Liver (tissue), 8 donors: ENCODE measurements at regions not wholly inside any gene's neighbourhood (a gene's known extent, or its start where the extent isn't known, plus 50 kb on each side); places are given as distances from the start of the nearest gene placed in this dataset.

Experiments
- DNase-seq: peaks from one replicate; pipeline ENCODE4 v3.0.0-alpha.2; 2017; ENCODE audit warnings: low spot score
- H3K27ac ChIP-seq, 2 donors: one replicate each; pipeline ENCODE4 v1.7.0; 2013; ENCODE audit warnings: inconsistent platforms in 2 of 2, low read length in 2 of 2, control low read depth in 1 of 2, low read depth in 1 of 2, mild to moderate bottlenecking in 1 of 2
- H3K27me3 ChIP-seq, 4 donors: one replicate each; pipeline versions ENCODE4 v1.6.1 to v1.7.0; 2013; ENCODE audit warnings: low read length in 3 of 4, inconsistent platforms in 1 of 4, mild to moderate bottlenecking in 1 of 4, moderate library complexity in 1 of 4; ENCODE audit not compliant: control insufficient read depth in 4 of 4, insufficient read depth in 4 of 4
- H3K36me3 ChIP-seq, 4 donors: one replicate each; pipeline versions ENCODE4 v1.6.1 to v1.7.0; 2013; ENCODE audit warnings: low read length in 3 of 4, mild to moderate bottlenecking in 3 of 4, low read depth in 1 of 4, moderate library complexity in 1 of 4; ENCODE audit not compliant: control insufficient read depth in 4 of 4, insufficient read depth in 3 of 4
- H3K4me1 ChIP-seq, 4 donors: one replicate each; pipeline versions ENCODE4 v1.6.1 to v1.7.0; 2013; ENCODE audit warnings: low read length in 3 of 4, mild to moderate bottlenecking in 3 of 4, moderate library complexity in 1 of 4; ENCODE audit not compliant: control insufficient read depth in 4 of 4, insufficient read depth in 4 of 4
- H3K4me3 ChIP-seq, 3 donors: one replicate each; pipeline versions ENCODE4 v1.6.1 to v1.7.0; 2013; ENCODE audit warnings: low read length in 3 of 3, control low read depth in 1 of 3, low read depth in 1 of 3, mild to moderate bottlenecking in 1 of 3
- H3K9ac ChIP-seq, 2 donors: one replicate each; pipeline ENCODE4 v1.7.0; 2013; ENCODE audit warnings: low read length in 2 of 2, mild to moderate bottlenecking in 2 of 2, moderate library complexity in 2 of 2, control low read depth in 1 of 2, low read depth in 1 of 2
- H3K9me3 ChIP-seq, 4 donors: one replicate each; pipeline versions ENCODE4 v1.6.1 to v1.7.0; 2013; ENCODE audit warnings: low read length in 3 of 4; ENCODE audit not compliant: control insufficient read depth in 4 of 4
- ATF3 ChIP-seq: IDR thresholded peaks from 2 replicates; pipeline ENCODE4 v1.6.1; 2016; ENCODE audit warnings: antibody characterized with exemption
- EGR1 ChIP-seq, 2 donors: IDR thresholded peaks; 2 replicates each; pipeline ENCODE4 v1.6.1; 2016 to 2018; ENCODE audit warnings: antibody characterized with exemption in 2 of 2, low read depth in 2 of 2
- FOXA1 ChIP-seq: IDR thresholded peaks from 2 replicates; pipeline ENCODE4 v1.6.1; 2016; ENCODE audit warnings: antibody characterized with exemption
- FOXA2 ChIP-seq: IDR thresholded peaks from 2 replicates; pipeline ENCODE4 v1.6.1; 2016; ENCODE audit warnings: antibody characterized with exemption
- GABPA ChIP-seq, 2 donors: IDR thresholded peaks in 1 of 2; conservative IDR thresholded peaks in 1 of 2; 2 replicates each; pipeline ENCODE4 v1.6.1; 2016; ENCODE audit warnings: antibody characterized with exemption in 2 of 2, mild to moderate bottlenecking in 1 of 2, moderate library complexity in 1 of 2
- HNF4A ChIP-seq, 2 donors: conservative IDR thresholded peaks; 2 replicates each; pipeline ENCODE4 v1.6.1; 2016; ENCODE audit warnings: antibody characterized with exemption in 2 of 2, mild to moderate bottlenecking in 2 of 2
- HNF4G ChIP-seq: IDR thresholded peaks from 2 replicates; pipeline ENCODE4 v1.6.1; 2016; ENCODE audit warnings: antibody characterized with exemption
- JUND ChIP-seq, 2 donors: IDR thresholded peaks; 2 replicates each; pipeline ENCODE4 v1.6.1; 2016; ENCODE audit warnings: antibody characterized with exemption in 2 of 2
- MAX ChIP-seq: IDR thresholded peaks from 2 replicates; pipeline ENCODE4 v1.6.1; 2016; ENCODE audit warnings: antibody characterized with exemption
- NR2F2 ChIP-seq: IDR thresholded peaks from 2 replicates; pipeline ENCODE4 v1.6.1; 2016; ENCODE audit warnings: antibody characterized with exemption
- RAD21 ChIP-seq, 2 donors: IDR thresholded peaks; 2 replicates each; pipeline ENCODE4 v1.6.1; 2016; ENCODE audit warnings: antibody characterized with exemption in 2 of 2, mild to moderate bottlenecking in 2 of 2
- SP1 ChIP-seq: IDR thresholded peaks from 2 replicates; pipeline ENCODE4 v1.6.1; 2018; ENCODE audit warnings: antibody characterized with exemption, mild to moderate bottlenecking
- TAF1 ChIP-seq: conservative IDR thresholded peaks from 2 replicates; pipeline ENCODE4 v1.6.1; 2016; ENCODE audit warnings: antibody characterized with exemption, mild to moderate bottlenecking
- YY1 ChIP-seq: IDR thresholded peaks from 2 replicates; pipeline ENCODE4 v1.6.1; 2016; ENCODE audit warnings: antibody characterized with exemption, mild to moderate bottlenecking
- WGBS: extraction: QIAGEN DNeasy Blood & Tissue Kit; methylation state at CpG from one replicate; pipeline ENCODE4 v1.1.7; 2013; 5-methylcytosine and 5-hydroxymethylcytosine counted together
- TF ChIP-seq, protein P1 (sequence below): IDR thresholded peaks from 2 replicates; pipeline ENCODE4 v1.6.1; 2016; ENCODE audit warnings: antibody characterized with exemption, mild to moderate bottlenecking
- TF ChIP-seq, protein P2 (sequence below): fragments of 150-350 bp; IDR thresholded peaks from 2 replicates; pipeline ENCODE4 v1.5.1; 2017; ENCODE audit warnings: improper control_type of control experiment, low read depth, low read length; ENCODE audit not compliant: missing input control
- TF ChIP-seq, protein P3 (sequence below): IDR thresholded peaks from 2 replicates; pipeline ENCODE4 v1.6.1; 2016; ENCODE audit warnings: antibody characterized with exemption
- donor health status: healthy.
- donor health status: healthy.
- donor health status: healthy.
- donor health status: healthy.
- donor health status: healthy.

DNA sequence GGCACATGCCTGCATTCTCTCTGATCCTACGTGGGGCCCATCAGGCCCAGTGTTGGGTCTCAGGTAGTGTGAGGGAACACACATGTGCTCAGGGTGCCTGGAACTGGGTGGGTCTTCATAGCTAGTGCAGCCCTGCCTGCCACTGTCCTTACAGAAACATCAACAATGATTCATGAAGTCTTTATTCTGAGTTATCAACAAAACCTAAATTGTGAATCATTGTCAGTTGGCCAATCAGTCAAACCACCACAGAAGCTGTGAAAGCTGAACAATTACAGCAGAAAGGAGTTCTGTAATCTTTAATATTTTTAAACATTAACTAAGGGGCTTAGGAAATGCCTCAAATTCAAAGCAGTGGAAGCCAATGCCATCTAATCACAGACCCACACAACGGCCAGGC lies 82.8 kb upstream of the ZNF521 start:
- H3K4me1 ChIP-seq, result no peaks in the 10 kb centered on the region
- H3K4me3 ChIP-seq, result no peak overlapping the region
- no peak for DNase-seq
- H3K9ac ChIP-seq, result no peak overlapping the region
- H3K36me3 ChIP-seq, result no peaks in the 10 kb centered on the region
- TF ChIP-seq YY1 (no peak), HNF4G (no peak), RAD21 (IDR thresholded peaks at IDR 0.05) (no peak), NR2F2 (no peak), TAF1 (no peak), GABPA (IDR thresholded peaks at IDR 0.05 in 1 of 2, conservative IDR thresholded peaks at IDR 0.05 in 1 of 2) (no peak), HNF4A (conservative IDR thresholded peaks at IDR 0.05) (no peak), EGR1 (IDR thresholded peaks at IDR 0.05; ENCODE audit: low read depth in 2 of 2) (no peak), JUND (IDR thresholded peaks at IDR 0.05) (no peak), FOXA1 (no peak), MAX (no peak), FOXA2 (no peak), ATF3 (no peak), SP1 (no peak)
- TF ChIP-seq, protein P1, sequence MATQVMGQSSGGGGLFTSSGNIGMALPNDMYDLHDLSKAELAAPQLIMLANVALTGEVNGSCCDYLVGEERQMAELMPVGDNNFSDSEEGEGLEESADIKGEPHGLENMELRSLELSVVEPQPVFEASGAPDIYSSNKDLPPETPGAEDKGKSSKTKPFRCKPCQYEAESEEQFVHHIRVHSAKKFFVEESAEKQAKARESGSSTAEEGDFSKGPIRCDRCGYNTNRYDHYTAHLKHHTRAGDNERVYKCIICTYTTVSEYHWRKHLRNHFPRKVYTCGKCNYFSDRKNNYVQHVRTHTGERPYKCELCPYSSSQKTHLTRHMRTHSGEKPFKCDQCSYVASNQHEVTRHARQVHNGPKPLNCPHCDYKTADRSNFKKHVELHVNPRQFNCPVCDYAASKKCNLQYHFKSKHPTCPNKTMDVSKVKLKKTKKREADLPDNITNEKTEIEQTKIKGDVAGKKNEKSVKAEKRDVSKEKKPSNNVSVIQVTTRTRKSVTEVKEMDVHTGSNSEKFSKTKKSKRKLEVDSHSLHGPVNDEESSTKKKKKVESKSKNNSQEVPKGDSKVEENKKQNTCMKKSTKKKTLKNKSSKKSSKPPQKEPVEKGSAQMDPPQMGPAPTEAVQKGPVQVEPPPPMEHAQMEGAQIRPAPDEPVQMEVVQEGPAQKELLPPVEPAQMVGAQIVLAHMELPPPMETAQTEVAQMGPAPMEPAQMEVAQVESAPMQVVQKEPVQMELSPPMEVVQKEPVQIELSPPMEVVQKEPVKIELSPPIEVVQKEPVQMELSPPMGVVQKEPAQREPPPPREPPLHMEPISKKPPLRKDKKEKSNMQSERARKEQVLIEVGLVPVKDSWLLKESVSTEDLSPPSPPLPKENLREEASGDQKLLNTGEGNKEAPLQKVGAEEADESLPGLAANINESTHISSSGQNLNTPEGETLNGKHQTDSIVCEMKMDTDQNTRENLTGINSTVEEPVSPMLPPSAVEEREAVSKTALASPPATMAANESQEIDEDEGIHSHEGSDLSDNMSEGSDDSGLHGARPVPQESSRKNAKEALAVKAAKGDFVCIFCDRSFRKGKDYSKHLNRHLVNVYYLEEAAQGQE, result no peak
- TF ChIP-seq, protein P2, sequence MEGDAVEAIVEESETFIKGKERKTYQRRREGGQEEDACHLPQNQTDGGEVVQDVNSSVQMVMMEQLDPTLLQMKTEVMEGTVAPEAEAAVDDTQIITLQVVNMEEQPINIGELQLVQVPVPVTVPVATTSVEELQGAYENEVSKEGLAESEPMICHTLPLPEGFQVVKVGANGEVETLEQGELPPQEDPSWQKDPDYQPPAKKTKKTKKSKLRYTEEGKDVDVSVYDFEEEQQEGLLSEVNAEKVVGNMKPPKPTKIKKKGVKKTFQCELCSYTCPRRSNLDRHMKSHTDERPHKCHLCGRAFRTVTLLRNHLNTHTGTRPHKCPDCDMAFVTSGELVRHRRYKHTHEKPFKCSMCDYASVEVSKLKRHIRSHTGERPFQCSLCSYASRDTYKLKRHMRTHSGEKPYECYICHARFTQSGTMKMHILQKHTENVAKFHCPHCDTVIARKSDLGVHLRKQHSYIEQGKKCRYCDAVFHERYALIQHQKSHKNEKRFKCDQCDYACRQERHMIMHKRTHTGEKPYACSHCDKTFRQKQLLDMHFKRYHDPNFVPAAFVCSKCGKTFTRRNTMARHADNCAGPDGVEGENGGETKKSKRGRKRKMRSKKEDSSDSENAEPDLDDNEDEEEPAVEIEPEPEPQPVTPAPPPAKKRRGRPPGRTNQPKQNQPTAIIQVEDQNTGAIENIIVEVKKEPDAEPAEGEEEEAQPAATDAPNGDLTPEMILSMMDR, result no peak
- TF ChIP-seq, protein P3, sequence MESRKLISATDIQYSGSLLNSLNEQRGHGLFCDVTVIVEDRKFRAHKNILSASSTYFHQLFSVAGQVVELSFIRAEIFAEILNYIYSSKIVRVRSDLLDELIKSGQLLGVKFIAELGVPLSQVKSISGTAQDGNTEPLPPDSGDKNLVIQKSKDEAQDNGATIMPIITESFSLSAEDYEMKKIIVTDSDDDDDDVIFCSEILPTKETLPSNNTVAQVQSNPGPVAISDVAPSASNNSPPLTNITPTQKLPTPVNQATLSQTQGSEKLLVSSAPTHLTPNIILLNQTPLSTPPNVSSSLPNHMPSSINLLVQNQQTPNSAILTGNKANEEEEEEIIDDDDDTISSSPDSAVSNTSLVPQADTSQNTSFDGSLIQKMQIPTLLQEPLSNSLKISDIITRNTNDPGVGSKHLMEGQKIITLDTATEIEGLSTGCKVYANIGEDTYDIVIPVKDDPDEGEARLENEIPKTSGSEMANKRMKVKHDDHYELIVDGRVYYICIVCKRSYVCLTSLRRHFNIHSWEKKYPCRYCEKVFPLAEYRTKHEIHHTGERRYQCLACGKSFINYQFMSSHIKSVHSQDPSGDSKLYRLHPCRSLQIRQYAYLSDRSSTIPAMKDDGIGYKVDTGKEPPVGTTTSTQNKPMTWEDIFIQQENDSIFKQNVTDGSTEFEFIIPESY, result no peak
- WGBS, result 66% methylated on average over 2 of the region's 2 CpGs
- H3K27ac ChIP-seq, result no peak overlapping the region
- no peaks in the 10 kb centered on the region for H3K27me3 ChIP-seq
- no peaks in the 10 kb centered on the region for H3K9me3 ChIP-seq

GRCh38 chr18:25433590-25433989 lies 81.6 kb upstream of the ZNF521 start:
- no peak for TF ChIP-seq FOXA2
- TF ChIP-seq RAD21 (IDR thresholded peaks at IDR 0.05), result no peak
- TF ChIP-seq, protein P1, result no peak
- no peak for TF ChIP-seq MAX
- TF ChIP-seq FOXA1, result no peak
- TF ChIP-seq YY1, result no peak
- TF ChIP-seq GABPA (IDR thresholded peaks at IDR 0.05 in 1 of 2, conservative IDR thresholded peaks at IDR 0.05 in 1 of 2), result no peak
- no peak for TF ChIP-seq ATF3
- TF ChIP-seq TAF1, result no peak
- TF ChIP-seq SP1, result no peak
- Histone ChIP-seq H3K27ac (no peak overlapping the region), H3K4me3 (no peak overlapping the region), H3K27me3 (no peaks in the 10 kb centered on the region), H3K9me3 (no peaks in the 10 kb centered on the region), H3K36me3 (no peaks in the 10 kb centered on the region), H3K4me1 (no peaks in the 10 kb centered on the region), H3K9ac (no peak overlapping the region)
- no peak for DNase-seq
- WGBS, result 51% methylated on average over 3 of the region's 3 CpGs
